ENCODE measurements at regions not wholly inside any gene's neighbourhood (a gene's known extent, or its start where the extent isn't known, plus 50 kb on each side); places are given as distances from the start of the nearest gene placed in this dataset.
A peak's percentile ranks its signal among the peaks of the same experiment; 100 is the strongest.
"Not testable (repeated sequence)": the region's sequence is repeated elsewhere in the genome, so short reads cannot be mapped to it uniquely, and the experiment has no call there.

- Mint-ChIP-seq H3K4me1 (ENCODE audit: low read depth) (peaks cover 15% of the 10 kb centered on the region), H3K27me3 (no peaks in the 10 kb centered on the region), H3K36me3 (ENCODE audit: low read depth) (no peaks in the 10 kb centered on the region), H3K9me3 (peaks cover 23% of the 10 kb centered on the region), H3K4me3 (no peak overlapping the region), H3K27ac (no peak overlapping the region)
Observed at GRCh38 chr3:106059953-106060517, 191.2 kb upstream of the CBLB start.

DNA sequence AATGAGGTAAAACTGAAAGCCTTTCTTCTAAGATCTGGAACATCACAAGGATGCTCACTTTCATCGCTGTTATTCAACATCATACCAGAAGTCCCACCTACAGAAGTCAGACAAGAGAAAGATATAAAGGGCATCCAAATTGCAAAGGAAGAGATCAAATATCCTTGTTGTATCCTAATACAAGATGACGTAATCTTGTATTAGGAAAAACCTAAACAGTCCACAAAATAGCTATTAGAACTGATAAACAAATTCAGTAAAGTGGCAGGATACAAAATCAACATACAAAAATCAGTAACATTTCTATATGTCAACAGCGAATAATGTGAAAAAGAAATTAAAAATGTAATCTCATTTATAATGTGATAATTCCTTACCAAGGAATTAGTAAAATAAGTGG is 195.1 kb upstream of the CBLB start:
- Mint-ChIP-seq H3K27ac (no peak overlapping the region), H3K4me3 (no peak overlapping the region), H3K4me1 (ENCODE audit: low read depth) (peaks cover 20% of the 10 kb centered on the region), H3K27me3 (no peaks in the 10 kb centered on the region), H3K9me3 (peaks cover 23% of the 10 kb centered on the region), H3K36me3 (ENCODE audit: low read depth) (no peaks in the 10 kb centered on the region)

DNA sequence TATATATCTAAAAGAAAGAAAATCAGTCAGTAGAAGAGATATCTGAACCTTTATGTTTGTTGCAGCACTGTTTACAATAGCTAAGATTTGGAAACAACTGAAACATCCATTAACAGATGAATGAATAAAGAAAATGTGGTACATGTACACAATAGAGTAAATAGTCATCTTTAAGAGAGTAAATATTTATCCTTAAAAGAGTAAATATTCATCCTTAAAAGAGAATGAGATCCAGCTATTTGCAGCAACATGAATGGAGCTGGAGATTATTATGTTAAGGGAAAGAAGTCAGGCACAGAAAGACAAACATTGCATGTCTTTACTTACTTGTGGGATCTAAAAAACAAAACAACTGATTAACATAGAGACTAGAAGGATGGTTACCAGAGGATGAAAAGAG is 197.0 kb upstream of the CBLB start:
- Mint-ChIP-seq H3K36me3 (ENCODE audit: low read depth) (no peaks in the 10 kb centered on the region), H3K27me3 (no peaks in the 10 kb centered on the region), H3K4me3 (no peak overlapping the region), H3K27ac (no peak overlapping the region), H3K9me3 (peaks cover 27% of the 10 kb centered on the region), H3K4me1 (ENCODE audit: low read depth) (peaks cover 25% of the 10 kb centered on the region)

GRCh38 chr3:106067711-106068110 is 198.9 kb upstream of the CBLB start:
- H3K4me3 Mint-ChIP-seq: no peak overlapping the region
- H3K27ac Mint-ChIP-seq: peak overlapping the region; percentile 56
- H3K27me3 Mint-ChIP-seq: no peaks in the 10 kb centered on the region
- H3K4me1 Mint-ChIP-seq (ENCODE audit: low read depth): peaks cover 25% of the 10 kb centered on the region
- peaks cover 29% of the 10 kb centered on the region for H3K9me3 Mint-ChIP-seq
- H3K36me3 Mint-ChIP-seq (ENCODE audit: low read depth): no peaks in the 10 kb centered on the region

DNA sequence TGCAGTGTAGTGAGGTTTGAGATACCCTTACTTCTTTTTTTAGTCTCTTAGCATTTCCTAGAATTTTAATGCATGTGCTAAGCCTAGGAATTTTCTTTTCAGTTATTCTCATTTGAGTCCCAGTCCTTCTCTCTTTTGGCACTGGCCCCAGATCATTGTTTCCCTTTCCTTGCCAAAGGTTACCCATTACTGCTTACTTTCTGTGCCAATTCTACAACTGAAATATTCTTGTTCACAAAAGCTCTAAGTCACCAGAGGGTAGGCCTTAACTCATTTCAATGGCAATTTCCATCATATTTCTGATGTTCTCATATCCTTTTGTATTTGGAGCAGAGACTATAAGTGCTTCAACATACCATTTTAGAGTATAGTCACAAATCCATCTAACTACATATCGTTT is 199.6 kb upstream of the CBLB start:
- Mint-ChIP-seq H3K27me3 (no peaks in the 10 kb centered on the region), H3K27ac (peak overlapping the region; percentile 82), H3K4me3 (no peak overlapping the region), H3K36me3 (ENCODE audit: low read depth) (no peaks in the 10 kb centered on the region), H3K9me3 (peaks cover 23% of the 10 kb centered on the region), H3K4me1 (ENCODE audit: low read depth) (peaks cover 25% of the 10 kb centered on the region)

DNA sequence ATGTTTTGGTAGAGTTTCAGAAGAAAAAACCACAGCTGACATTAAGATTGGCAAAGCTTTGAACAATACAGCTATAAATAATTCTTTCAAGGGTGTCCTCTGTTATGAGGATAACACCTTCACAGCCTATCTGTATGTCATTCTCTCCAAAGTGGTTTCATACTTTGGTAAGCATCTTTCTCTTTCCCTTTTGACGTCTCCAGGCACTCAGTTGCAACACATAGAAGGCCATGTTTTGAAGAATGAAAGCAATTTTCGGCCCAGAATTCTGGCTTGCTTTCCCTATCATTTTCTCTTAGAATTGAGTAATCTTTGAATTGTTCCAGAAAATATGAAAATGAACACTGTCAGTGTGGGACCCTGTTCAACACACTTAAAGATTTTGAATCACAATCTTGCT is 200.0 kb upstream of the CBLB start:
- no peaks in the 10 kb centered on the region for H3K36me3 Mint-ChIP-seq (ENCODE audit: low read depth)
- H3K4me1 Mint-ChIP-seq (ENCODE audit: low read depth): peaks cover 25% of the 10 kb centered on the region
- H3K9me3 Mint-ChIP-seq: peaks cover 19% of the 10 kb centered on the region
- no peak overlapping the region for H3K4me3 Mint-ChIP-seq
- no peaks in the 10 kb centered on the region for H3K27me3 Mint-ChIP-seq
- H3K27ac Mint-ChIP-seq: peak overlapping the region; percentile 82

- Mint-ChIP-seq H3K36me3 (ENCODE audit: low read depth) (no peaks in the 10 kb centered on the region), H3K27ac (no peak overlapping the region), H3K4me1 (ENCODE audit: low read depth) (peaks cover 25% of the 10 kb centered on the region), H3K27me3 (no peaks in the 10 kb centered on the region), H3K4me3 (no peak overlapping the region), H3K9me3 (peaks cover 8% of the 10 kb centered on the region)
Observed at GRCh38 chr3:106070187-106070586, 201.4 kb upstream of the CBLB start.

- peaks cover 25% of the 10 kb centered on the region for H3K4me1 Mint-ChIP-seq (ENCODE audit: low read depth)
- H3K36me3 Mint-ChIP-seq (ENCODE audit: low read depth): no peaks in the 10 kb centered on the region
- peak overlapping the region; percentile 12 for H3K27ac Mint-ChIP-seq
- no peaks in the 10 kb centered on the region for H3K27me3 Mint-ChIP-seq
- H3K9me3 Mint-ChIP-seq: peaks cover 8% of the 10 kb centered on the region
- no peak overlapping the region for H3K4me3 Mint-ChIP-seq
Observed at GRCh38 chr3:106071306-106071705, 202.5 kb upstream of the CBLB start.

GRCh38 chr3:106072596-106072995 is 203.8 kb upstream of the CBLB start:
- peaks cover 23% of the 10 kb centered on the region for H3K4me1 Mint-ChIP-seq (ENCODE audit: low read depth)
- H3K36me3 Mint-ChIP-seq (ENCODE audit: low read depth); H3K9me3 Mint-ChIP-seq; H3K27me3 Mint-ChIP-seq; H3K27ac Mint-ChIP-seq; H3K4me3 Mint-ChIP-seq: not testable (repeated sequence)

- not testable (repeated sequence) for H3K9me3 Mint-ChIP-seq; H3K27me3 Mint-ChIP-seq; H3K4me3 Mint-ChIP-seq; H3K36me3 Mint-ChIP-seq (ENCODE audit: low read depth); H3K27ac Mint-ChIP-seq
- H3K4me1 Mint-ChIP-seq (ENCODE audit: low read depth): peaks cover 11% of the 10 kb centered on the region
Observed at GRCh38 chr3:106073806-106074205, 205.0 kb upstream of the CBLB start.

DNA sequence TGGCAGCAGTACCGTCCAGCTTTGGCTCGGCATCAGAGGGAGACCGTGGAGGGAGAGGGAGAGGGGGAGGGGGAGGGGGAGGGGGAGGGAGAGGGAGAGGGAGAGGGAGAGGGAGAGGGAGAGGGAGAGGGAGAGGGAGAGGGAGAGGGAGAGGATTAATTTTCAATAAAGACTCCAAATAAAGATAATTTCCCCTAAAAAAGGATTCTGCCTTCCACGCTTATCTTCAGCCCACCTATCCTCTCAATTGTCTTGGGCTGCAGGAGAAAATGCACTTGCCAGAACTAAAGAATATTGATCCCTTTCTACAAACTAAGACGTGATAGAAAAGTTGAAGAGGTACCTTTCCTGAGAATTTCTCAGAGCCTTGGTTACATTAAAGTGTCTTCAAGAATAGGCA is 206.9 kb upstream of the CBLB start:
- not testable (repeated sequence) for H3K4me3 Mint-ChIP-seq; H3K4me1 Mint-ChIP-seq (ENCODE audit: low read depth); H3K36me3 Mint-ChIP-seq (ENCODE audit: low read depth); H3K27me3 Mint-ChIP-seq; H3K27ac Mint-ChIP-seq; H3K9me3 Mint-ChIP-seq

DNA sequence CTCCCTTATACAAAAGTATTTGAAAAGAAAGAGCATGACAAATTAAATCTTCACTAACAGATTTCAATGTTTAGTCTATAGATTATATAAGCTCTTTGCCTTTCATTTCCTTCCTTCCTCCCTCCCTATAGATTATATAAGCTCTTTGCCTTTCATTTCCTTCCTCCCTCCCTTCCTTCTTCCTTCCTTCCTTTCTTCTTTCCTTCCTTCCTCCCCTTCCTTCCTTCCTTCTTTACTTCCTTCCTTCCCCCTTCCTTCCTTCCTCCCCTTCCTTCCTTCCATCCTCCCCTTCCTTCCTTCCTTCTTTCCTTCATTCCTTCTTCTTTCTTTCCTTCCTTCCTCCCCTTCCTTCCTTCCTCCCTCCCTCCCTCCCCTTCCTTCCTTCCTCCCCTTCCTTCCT is 209.8 kb upstream of the CBLB start:
- H3K36me3 Mint-ChIP-seq (ENCODE audit: low read depth): no peaks in the 10 kb centered on the region
- no peak overlapping the region for H3K4me3 Mint-ChIP-seq
- peaks cover 20% of the 10 kb centered on the region for H3K4me1 Mint-ChIP-seq (ENCODE audit: low read depth)
- peaks cover 4% of the 10 kb centered on the region for H3K9me3 Mint-ChIP-seq
- H3K27ac Mint-ChIP-seq: no peak overlapping the region
- H3K27me3 Mint-ChIP-seq: no peaks in the 10 kb centered on the region

- H3K36me3 Mint-ChIP-seq (ENCODE audit: low read depth): no peaks in the 10 kb centered on the region
- H3K4me1 Mint-ChIP-seq (ENCODE audit: low read depth): peaks cover 39% of the 10 kb centered on the region
- no peak overlapping the region for H3K27ac Mint-ChIP-seq
- peaks cover 11% of the 10 kb centered on the region for H3K9me3 Mint-ChIP-seq
- no peaks in the 10 kb centered on the region for H3K27me3 Mint-ChIP-seq
- H3K4me3 Mint-ChIP-seq: no peak overlapping the region
Observed at GRCh38 chr3:106082616-106083015, 213.8 kb upstream of the CBLB start.

DNA sequence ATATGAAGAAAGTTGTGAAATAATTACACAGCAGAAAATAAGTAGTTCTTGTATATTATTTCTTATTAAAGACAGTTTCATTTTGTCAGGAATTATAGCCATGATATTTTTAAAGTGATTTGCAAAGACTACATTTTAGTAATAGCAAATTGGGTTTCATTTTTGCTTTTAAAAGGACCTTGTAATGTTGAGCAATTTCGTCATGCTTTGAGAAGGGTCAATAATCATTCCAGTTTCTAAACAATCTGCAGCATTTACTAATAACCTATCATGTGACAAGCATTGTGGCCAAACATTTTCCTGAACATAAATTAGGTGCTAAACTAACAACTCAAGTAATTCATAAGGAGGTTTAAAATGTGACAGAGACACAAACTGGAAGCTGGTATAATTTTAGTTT is 214.4 kb upstream of the CBLB start:
- no peaks in the 10 kb centered on the region for H3K36me3 Mint-ChIP-seq (ENCODE audit: low read depth)
- H3K4me3 Mint-ChIP-seq: no peak overlapping the region
- no peaks in the 10 kb centered on the region for H3K27me3 Mint-ChIP-seq
- H3K9me3 Mint-ChIP-seq: peaks cover 11% of the 10 kb centered on the region
- no peak overlapping the region for H3K27ac Mint-ChIP-seq
- H3K4me1 Mint-ChIP-seq (ENCODE audit: low read depth): peaks cover 39% of the 10 kb centered on the region

DNA sequence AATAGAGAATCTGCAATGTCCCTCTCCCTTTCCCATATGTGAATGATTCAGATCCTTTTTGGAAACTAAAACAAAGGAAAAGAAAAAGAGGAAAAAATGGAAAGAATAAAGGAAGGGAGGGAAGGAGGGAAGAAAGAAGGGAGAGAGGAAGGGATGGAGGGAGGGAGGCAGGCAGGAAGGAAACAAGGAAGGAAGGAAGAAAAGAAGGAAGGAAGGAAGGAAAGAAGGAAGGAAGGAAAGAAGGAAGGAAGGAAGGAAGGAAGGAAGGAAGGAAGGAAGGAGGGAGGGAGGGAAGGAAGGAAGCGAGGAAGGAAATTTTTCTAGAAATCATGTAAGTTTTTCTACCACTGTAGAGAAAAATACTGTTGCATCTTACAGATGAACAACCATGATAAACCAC is 215.0 kb upstream of the CBLB start:
- peaks cover 11% of the 10 kb centered on the region for H3K9me3 Mint-ChIP-seq
- H3K4me3 Mint-ChIP-seq: no peak overlapping the region
- H3K27me3 Mint-ChIP-seq: no peaks in the 10 kb centered on the region
- no peaks in the 10 kb centered on the region for H3K36me3 Mint-ChIP-seq (ENCODE audit: low read depth)
- H3K4me1 Mint-ChIP-seq (ENCODE audit: low read depth): peaks cover 39% of the 10 kb centered on the region
- no peak overlapping the region for H3K27ac Mint-ChIP-seq

DNA sequence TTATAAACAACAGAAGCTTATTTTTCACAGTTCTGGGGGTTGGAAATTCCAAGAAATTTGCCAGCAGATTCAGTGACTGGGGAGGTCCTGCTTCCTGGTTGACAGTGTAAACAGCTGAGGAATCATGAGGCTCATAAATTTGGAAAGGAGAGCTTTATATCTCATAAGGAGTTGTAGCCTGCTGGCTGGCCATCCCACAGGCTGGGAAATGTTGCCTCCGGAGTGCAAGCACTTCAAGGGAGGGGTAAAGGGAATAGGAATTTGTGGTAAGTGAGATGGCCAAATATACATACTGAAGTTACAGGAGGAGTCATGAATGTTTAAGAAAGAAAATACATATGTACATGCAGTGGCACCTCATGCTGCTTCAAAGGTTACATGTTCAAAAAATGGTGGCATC is 217.2 kb upstream of the CBLB start:
- H3K36me3 Mint-ChIP-seq (ENCODE audit: low read depth): no peaks in the 10 kb centered on the region
- no peak overlapping the region for H3K27ac Mint-ChIP-seq
- no peaks in the 10 kb centered on the region for H3K27me3 Mint-ChIP-seq
- H3K4me1 Mint-ChIP-seq (ENCODE audit: low read depth): peaks cover 39% of the 10 kb centered on the region
- no peak overlapping the region for H3K4me3 Mint-ChIP-seq
- H3K9me3 Mint-ChIP-seq: peaks cover 7% of the 10 kb centered on the region
